ENCODE measurements at regions not wholly inside any gene's neighbourhood (a gene's known extent, or its start where the extent isn't known, plus 50 kb on each side); places are given as distances from the start of the nearest gene placed in this dataset.
A peak's percentile ranks its signal among the peaks of the same experiment; 100 is the strongest.
"Not testable (repeated sequence)": the region's sequence is repeated elsewhere in the genome, so short reads cannot be mapped to it uniquely, and the experiment has no call there.

- Mint-ChIP-seq H3K36me3 (ENCODE audit: low read depth) (no peaks in the 10 kb centered on the region), H3K27ac (no peak overlapping the region), H3K4me3 (no peak overlapping the region), H3K9me3 (peaks cover 28% of the 10 kb centered on the region), H3K4me1 (no peaks in the 10 kb centered on the region), H3K27me3 (ENCODE audit: low read depth) (no peaks in the 10 kb centered on the region)
- TF ChIP-seq, protein P1, sequence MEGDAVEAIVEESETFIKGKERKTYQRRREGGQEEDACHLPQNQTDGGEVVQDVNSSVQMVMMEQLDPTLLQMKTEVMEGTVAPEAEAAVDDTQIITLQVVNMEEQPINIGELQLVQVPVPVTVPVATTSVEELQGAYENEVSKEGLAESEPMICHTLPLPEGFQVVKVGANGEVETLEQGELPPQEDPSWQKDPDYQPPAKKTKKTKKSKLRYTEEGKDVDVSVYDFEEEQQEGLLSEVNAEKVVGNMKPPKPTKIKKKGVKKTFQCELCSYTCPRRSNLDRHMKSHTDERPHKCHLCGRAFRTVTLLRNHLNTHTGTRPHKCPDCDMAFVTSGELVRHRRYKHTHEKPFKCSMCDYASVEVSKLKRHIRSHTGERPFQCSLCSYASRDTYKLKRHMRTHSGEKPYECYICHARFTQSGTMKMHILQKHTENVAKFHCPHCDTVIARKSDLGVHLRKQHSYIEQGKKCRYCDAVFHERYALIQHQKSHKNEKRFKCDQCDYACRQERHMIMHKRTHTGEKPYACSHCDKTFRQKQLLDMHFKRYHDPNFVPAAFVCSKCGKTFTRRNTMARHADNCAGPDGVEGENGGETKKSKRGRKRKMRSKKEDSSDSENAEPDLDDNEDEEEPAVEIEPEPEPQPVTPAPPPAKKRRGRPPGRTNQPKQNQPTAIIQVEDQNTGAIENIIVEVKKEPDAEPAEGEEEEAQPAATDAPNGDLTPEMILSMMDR (IDR thresholded peaks at IDR 0.05; ENCODE audit: unreplicated experiment in 3 of 3), result no peak
Measured at GRCh38 chr15:39415634-39416033, 165.2 kb upstream of the THBS1 start.

DNA sequence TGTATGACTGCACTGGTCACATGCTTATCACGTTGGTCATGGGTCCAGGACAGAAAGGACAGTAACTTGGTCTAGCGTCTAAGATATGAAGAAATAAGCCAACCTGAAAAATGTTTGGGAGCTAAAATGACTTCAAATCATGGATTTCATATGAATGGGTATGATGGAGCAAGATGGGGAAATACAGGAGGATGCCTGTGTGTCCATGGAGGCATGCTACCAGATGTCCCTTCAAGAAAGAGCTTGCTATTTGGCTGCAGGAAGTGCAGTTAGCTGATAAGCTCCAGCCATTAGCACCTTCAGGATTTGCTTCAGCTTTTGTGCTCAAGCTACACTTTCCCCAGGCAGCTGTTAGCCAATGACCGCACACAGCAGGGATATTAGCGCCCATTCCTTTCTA lies 164.6 kb upstream of the THBS1 start:
- no peaks in the 10 kb centered on the region for H3K27me3 Mint-ChIP-seq (ENCODE audit: low read depth)
- no peaks in the 10 kb centered on the region for H3K4me1 Mint-ChIP-seq
- no peak overlapping the region for H3K4me3 Mint-ChIP-seq
- H3K9me3 Mint-ChIP-seq, result peaks cover 28% of the 10 kb centered on the region
- TF ChIP-seq, protein P1 (IDR thresholded peaks at IDR 0.05; ENCODE audit: unreplicated experiment in 3 of 3), result no peak
- no peaks in the 10 kb centered on the region for H3K36me3 Mint-ChIP-seq (ENCODE audit: low read depth)
- no peak overlapping the region for H3K27ac Mint-ChIP-seq

GRCh38 chr15:39417366-39418134 lies 163.3 kb upstream of the THBS1 start:
- H3K4me1 Mint-ChIP-seq, result no peaks in the 10 kb centered on the region
- H3K27ac Mint-ChIP-seq, result no peak overlapping the region
- H3K27me3 Mint-ChIP-seq (ENCODE audit: low read depth), result no peaks in the 10 kb centered on the region
- H3K36me3 Mint-ChIP-seq (ENCODE audit: low read depth), result no peaks in the 10 kb centered on the region
- H3K4me3 Mint-ChIP-seq, result no peak overlapping the region
- peaks cover 28% of the 10 kb centered on the region for H3K9me3 Mint-ChIP-seq
- TF ChIP-seq, protein P1 (IDR thresholded peaks at IDR 0.05; ENCODE audit: unreplicated experiment in 3 of 3), result no peak

DNA sequence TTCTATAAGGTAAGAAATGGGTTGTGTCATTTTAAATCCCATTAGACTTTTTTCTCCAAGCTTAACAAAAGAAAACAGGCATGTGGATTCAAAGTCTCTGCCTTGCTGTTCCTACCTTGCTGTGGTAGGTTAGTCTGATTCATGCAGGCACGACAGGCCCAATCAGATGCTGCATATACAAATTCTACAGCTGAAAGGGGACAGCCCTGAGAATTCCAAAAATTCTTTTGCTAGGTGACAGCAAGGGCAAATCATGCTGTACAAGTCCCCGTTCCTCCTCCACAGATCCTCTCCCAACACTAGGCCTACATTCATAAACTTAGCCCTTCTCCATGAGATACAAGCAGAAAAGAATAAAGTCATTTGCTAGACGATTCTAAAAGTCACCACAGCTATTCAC lies 161.2 kb upstream of the THBS1 start:
- Mint-ChIP-seq H3K9me3 (peaks cover 26% of the 10 kb centered on the region), H3K27ac (peak overlapping the region; percentile 33 to 70 (median 52)), H3K4me1 (no peaks in the 10 kb centered on the region), H3K36me3 (ENCODE audit: low read depth) (no peaks in the 10 kb centered on the region), H3K27me3 (ENCODE audit: low read depth) (no peaks in the 10 kb centered on the region), H3K4me3 (no peak overlapping the region)
- TF ChIP-seq, protein P1 (IDR thresholded peaks at IDR 0.05; ENCODE audit: unreplicated experiment in 3 of 3), result no peak

DNA sequence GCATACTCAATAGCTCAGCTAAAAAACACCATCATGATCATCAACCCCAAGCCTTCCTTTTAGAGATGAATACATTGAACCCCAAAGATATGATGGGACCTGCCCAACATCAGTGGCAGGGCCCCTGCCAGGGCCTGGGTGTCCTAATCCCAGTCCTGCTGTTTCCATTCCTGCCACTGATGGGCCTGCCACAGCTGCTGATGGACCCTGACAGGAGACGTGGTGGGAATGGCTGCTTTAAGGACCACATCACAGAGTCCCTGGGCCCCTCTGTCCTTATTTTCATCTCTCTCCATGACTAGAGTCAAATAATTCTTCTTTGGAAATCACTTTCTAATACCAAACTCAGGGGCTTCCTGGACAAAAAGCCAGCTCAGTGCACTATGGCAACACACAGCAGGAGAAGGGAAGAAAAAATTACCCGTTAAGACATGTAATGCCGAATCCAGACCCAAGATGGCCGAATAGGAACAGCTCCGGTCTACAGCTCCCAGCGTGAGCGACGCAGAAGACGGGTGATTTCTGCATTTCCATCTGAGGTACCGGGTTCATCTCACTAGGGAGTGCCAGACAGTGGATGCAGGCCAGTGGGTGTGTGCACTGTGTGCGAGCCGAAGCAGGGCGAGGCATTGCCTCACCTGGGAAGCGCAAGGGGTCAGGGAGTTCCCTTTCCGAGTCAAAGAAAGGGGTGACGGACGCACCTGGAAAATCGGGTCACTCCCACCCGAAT lies 160.6 kb upstream of the THBS1 start:
- H3K4me1 Mint-ChIP-seq; H3K27me3 Mint-ChIP-seq (ENCODE audit: low read depth); H3K36me3 Mint-ChIP-seq (ENCODE audit: low read depth): not testable (repeated sequence)
- peak overlapping the region; percentile 33 to 70 (median 52) for H3K27ac Mint-ChIP-seq
- H3K9me3 Mint-ChIP-seq, result peaks cover 22% of the 10 kb centered on the region
- peak overlapping the region in 2 of 3 experiments; percentile 14 to 20 for H3K4me3 Mint-ChIP-seq

DNA sequence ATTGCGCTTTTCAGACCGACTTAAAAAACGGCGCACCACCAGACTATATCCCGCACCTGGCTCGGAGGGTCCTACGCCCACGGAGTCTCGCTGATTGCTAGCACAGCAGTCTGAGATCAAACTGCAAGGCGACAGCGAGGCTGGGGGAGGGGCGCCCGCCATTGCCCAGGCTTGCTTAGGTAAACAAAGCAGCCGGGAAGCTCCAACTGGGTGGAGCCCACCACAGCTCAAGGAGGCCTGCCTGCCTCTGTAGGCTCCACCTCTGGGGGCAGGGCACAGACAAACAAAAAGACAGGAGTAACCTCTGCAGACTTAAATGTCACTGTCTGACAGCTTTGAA lies 160.1 kb upstream of the THBS1 start:
- H3K4me3 Mint-ChIP-seq; H3K4me1 Mint-ChIP-seq; H3K27me3 Mint-ChIP-seq (ENCODE audit: low read depth); H3K36me3 Mint-ChIP-seq (ENCODE audit: low read depth): not testable (repeated sequence)
- Mint-ChIP-seq H3K27ac (peak overlapping the region in 1 of 3 experiments; percentile 14), H3K9me3 (peaks cover 22% of the 10 kb centered on the region)
